ENCODE measurements at regions not wholly inside any gene's neighbourhood (a gene's known extent, or its start where the extent isn't known, plus 50 kb on each side); places are given as distances from the start of the nearest gene placed in this dataset.
"Not testable (repeated sequence)": the region's sequence is repeated elsewhere in the genome, so short reads cannot be mapped to it uniquely, and the experiment has no call there.

DNA sequence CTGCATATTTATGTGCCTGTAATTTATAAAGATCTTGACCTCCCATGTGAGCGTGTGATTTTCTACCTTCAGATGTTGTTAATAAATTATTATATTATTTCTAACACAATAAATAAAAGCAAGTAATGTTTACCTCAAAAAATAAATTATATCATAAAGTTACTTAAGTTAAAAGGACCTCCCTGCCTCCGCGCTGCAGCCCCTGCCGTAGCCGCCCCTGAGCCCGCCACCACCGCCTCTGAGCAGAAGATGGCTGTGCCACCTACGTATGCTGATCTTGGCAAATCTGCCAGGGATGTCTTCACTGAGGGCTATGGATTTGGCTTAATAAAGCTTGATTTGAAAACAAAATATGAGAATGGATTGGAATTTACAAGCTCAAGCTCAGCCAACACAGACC, 119.6 kb upstream of the BRWD3 start:
- DNase-seq, result no peak

DNA sequence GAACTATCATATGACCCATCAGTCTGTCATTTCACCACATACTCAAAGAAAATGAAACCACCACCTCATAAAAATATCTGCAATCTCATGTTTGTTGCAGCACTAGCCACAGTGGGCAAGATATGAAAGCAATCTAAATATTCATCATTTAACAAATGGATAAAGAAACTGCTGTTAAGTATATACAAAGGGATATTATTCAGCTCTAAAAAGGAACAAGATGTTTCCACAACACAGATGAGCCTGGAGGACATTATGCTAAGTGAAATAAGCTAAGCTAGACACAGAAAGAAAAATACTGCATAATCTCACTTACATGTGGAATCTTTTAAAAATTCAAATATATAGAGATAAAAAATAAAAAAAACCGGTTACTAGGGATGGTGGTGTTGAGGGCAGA, 108.2 kb upstream of the BRWD3 start:
- no peak for DNase-seq

- not testable (repeated sequence) for DNase-seq
Measured at GRCh38 chrX:80912351-80912750, 102.7 kb upstream of the BRWD3 start.

DNA sequence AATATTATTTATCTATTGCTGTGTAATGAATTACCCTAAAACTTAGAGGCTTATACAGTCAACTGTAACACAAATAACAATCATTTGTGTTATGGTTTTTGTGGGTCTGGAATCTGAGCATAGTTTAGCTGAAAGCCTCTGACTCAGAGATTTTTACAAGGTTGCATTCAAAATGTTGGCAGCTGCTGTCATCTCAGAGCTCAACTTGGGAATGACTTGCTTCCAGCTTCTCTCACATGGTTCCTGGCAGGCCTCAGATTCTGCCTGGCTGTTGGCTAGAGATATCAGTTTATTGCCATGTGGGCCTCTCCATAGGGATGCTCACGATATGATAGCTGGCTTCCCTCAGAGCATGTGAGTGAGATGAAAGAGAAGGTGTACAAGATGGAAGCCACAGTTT, 70.2 kb upstream of the BRWD3 start:
- DNase-seq, result no peak

- DNase-seq, result no peak
Measured at GRCh38 chrX:80879143-80879542, 69.5 kb upstream of the BRWD3 start.

GRCh38 chrX:80876877-80877276, 67.2 kb upstream of the BRWD3 start:
- peak in 1 of 2 donors; percentile 34 for DNase-seq
